ENCODE measurements at regions not wholly inside any gene's neighbourhood (a gene's known extent, or its start where the extent isn't known, plus 50 kb on each side); places are given as distances from the start of the nearest gene placed in this dataset.

DNA sequence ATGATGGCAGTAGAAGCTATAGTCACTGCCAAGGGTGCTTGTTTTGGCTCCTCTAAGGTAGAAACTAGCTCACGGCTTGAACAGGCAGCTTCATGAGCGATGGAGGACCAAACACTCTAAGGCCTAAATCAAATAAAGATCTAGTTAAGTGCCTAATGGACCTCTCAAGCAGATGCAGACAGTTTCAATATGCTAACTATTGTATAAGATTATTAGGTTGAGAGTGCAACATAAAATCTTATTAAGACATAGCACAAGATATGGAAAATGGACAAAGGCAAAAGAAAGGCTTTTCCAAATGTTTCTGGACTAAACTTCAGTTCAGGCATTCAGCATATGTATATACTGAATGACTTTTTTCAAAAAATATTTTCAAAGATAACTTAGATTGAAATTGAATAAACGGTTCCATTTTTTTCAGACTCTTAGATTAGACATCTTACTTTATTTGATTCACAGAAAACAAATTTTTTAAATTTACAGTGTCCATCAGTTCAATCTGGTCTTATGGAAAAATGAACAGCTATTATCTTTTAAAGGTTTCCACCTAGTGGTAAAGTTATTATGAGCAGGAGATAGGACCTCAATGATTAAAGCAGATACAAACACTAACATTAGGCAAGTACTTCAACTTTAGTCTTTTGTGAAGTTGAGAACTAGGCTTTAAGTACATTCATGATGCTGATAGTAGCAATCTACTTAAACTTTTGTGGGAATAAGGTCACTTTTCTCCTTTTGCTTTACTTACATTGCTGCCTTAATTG is 1167.7 kb downstream of the MAT2B start:
- Histone ChIP-seq H3K27me3 (ENCODE audit: control insufficient read depth, insufficient read depth, low read length) (no peaks in the 10 kb centered on the region), H3K36me3 (ENCODE audit: control insufficient read depth, insufficient read depth, low read length) (no peaks in the 10 kb centered on the region), H3K4me3 (ENCODE audit: low read depth, low read length) (no peak overlapping the region)
- peak; percentile 26 for DNase-seq (ENCODE audit: low read depth)
- TF ChIP-seq, protein P1, sequence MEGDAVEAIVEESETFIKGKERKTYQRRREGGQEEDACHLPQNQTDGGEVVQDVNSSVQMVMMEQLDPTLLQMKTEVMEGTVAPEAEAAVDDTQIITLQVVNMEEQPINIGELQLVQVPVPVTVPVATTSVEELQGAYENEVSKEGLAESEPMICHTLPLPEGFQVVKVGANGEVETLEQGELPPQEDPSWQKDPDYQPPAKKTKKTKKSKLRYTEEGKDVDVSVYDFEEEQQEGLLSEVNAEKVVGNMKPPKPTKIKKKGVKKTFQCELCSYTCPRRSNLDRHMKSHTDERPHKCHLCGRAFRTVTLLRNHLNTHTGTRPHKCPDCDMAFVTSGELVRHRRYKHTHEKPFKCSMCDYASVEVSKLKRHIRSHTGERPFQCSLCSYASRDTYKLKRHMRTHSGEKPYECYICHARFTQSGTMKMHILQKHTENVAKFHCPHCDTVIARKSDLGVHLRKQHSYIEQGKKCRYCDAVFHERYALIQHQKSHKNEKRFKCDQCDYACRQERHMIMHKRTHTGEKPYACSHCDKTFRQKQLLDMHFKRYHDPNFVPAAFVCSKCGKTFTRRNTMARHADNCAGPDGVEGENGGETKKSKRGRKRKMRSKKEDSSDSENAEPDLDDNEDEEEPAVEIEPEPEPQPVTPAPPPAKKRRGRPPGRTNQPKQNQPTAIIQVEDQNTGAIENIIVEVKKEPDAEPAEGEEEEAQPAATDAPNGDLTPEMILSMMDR (IDR thresholded peaks at IDR 0.05; ENCODE audit: insufficient read depth, low read length, severe bottlenecking), result no peak
- no peak for FAIRE-seq

GRCh38 chr5:164679461-164679860 is 1174.0 kb downstream of the MAT2B start:
- Histone ChIP-seq H3K4me3 (ENCODE audit: low read depth, low read length) (no peak overlapping the region), H3K27me3 (ENCODE audit: control insufficient read depth, insufficient read depth, low read length) (no peaks in the 10 kb centered on the region), H3K36me3 (ENCODE audit: control insufficient read depth, insufficient read depth, low read length) (no peaks in the 10 kb centered on the region)
- DNase-seq (ENCODE audit: low read depth), result no peak
- TF ChIP-seq, protein P1 (IDR thresholded peaks at IDR 0.05; ENCODE audit: insufficient read depth, low read length, severe bottlenecking), result no peak
- FAIRE-seq, result no peak

DNA sequence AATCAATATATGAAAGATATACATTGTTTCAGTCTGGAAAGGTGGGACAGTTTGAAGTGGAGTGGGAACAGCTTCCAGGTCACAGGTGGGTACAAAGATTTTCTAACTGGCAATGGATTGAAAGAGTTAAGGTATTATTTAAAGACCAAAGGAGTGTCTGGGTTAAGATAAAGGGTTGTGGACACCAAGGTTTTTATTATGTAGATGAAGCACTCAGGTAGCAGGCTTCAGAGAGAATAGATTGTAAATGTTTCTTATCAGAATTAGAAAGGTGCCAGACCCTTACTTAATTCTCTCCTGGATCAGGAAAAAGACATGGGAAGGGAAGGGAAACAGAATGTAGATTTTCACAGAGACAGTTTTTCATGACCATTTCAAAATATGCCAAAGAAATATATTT is 1174.8 kb downstream of the MAT2B start:
- DNase-seq (ENCODE audit: low read depth) (no peak), FAIRE-seq (no peak)
- Histone ChIP-seq H3K27me3 (ENCODE audit: control insufficient read depth, insufficient read depth, low read length) (no peaks in the 10 kb centered on the region), H3K4me3 (ENCODE audit: low read depth, low read length) (no peak overlapping the region), H3K36me3 (ENCODE audit: control insufficient read depth, insufficient read depth, low read length) (no peaks in the 10 kb centered on the region)
- TF ChIP-seq, protein P1 (IDR thresholded peaks at IDR 0.05; ENCODE audit: insufficient read depth, low read length, severe bottlenecking), result no peak

- no peak for DNase-seq (ENCODE audit: low read depth)
- Histone ChIP-seq H3K27me3 (ENCODE audit: control insufficient read depth, insufficient read depth, low read length) (no peaks in the 10 kb centered on the region), H3K4me3 (ENCODE audit: low read depth, low read length) (no peak overlapping the region), H3K36me3 (ENCODE audit: control insufficient read depth, insufficient read depth, low read length) (no peaks in the 10 kb centered on the region)
- no peak for FAIRE-seq
- TF ChIP-seq, protein P1 (IDR thresholded peaks at IDR 0.05; ENCODE audit: insufficient read depth, low read length, severe bottlenecking), result no peak
Measured at GRCh38 chr5:164680812-164681520, 1175.5 kb downstream of the MAT2B start.

GRCh38 chr5:164687391-164687790 is 1182.0 kb downstream of the MAT2B start:
- no peak for DNase-seq (ENCODE audit: low read depth)
- Histone ChIP-seq H3K4me3 (ENCODE audit: low read depth, low read length) (no peak overlapping the region), H3K27me3 (ENCODE audit: control insufficient read depth, insufficient read depth, low read length) (no peaks in the 10 kb centered on the region), H3K36me3 (ENCODE audit: control insufficient read depth, insufficient read depth, low read length) (no peaks in the 10 kb centered on the region)
- no peak for FAIRE-seq
- TF ChIP-seq, protein P1 (IDR thresholded peaks at IDR 0.05; ENCODE audit: insufficient read depth, low read length, severe bottlenecking), result no peak

All from bronchial epithelial cell (primary cell).